Fibroblast of lung (primary cell): ENCODE measurements at regions not wholly inside any gene's neighbourhood (a gene's known extent, or its start where the extent isn't known, plus 50 kb on each side); places are given as distances from the start of the nearest gene placed in this dataset.

ENCODE experiments used
- EZH2 ChIP-seq: IDR thresholded peaks from 2 replicates; pipeline ENCODE4 v1.5.1; 2012; ENCODE audit warnings: low read length, control low read depth, mild to moderate bottlenecking; ENCODE audit errors: missing control alignments
- TF ChIP-seq, protein P1 (sequence below), 2 donors: IDR thresholded peaks in 1 of 2; conservative IDR thresholded peaks in 1 of 2; 1 replicate in 1 of 2; 2 replicates in 1 of 2; pipeline ENCODE4 v1.5.1; 2011 to 2012; ENCODE audit warnings: low read length in 2 of 2, control low read depth in 1 of 2, inconsistent platforms in 1 of 2, low read depth in 1 of 2, mild to moderate bottlenecking in 1 of 2

DNA sequence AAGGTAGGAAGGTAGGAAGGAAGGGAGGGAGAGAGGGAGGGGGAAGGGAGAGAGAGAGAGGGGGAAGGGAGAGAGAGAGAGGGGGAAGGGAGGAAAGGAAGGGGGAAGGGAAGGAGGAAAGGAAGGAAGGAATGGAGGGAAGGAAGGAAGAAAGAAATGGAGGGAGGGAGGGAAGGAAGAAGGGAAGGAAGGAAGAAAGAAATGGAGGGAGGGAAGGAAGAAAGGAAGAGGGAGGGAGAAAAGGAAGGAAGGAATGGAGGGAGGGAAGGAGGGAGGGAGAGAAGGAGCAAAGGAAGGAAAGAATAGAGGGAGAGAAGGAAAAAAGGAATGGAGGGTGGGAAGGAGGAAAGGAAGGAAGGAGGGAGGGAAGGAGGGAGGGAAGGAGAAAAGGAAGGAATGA is 176.4 kb upstream of the PTER start:
- TF ChIP-seq, protein P1, sequence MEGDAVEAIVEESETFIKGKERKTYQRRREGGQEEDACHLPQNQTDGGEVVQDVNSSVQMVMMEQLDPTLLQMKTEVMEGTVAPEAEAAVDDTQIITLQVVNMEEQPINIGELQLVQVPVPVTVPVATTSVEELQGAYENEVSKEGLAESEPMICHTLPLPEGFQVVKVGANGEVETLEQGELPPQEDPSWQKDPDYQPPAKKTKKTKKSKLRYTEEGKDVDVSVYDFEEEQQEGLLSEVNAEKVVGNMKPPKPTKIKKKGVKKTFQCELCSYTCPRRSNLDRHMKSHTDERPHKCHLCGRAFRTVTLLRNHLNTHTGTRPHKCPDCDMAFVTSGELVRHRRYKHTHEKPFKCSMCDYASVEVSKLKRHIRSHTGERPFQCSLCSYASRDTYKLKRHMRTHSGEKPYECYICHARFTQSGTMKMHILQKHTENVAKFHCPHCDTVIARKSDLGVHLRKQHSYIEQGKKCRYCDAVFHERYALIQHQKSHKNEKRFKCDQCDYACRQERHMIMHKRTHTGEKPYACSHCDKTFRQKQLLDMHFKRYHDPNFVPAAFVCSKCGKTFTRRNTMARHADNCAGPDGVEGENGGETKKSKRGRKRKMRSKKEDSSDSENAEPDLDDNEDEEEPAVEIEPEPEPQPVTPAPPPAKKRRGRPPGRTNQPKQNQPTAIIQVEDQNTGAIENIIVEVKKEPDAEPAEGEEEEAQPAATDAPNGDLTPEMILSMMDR (conservative IDR thresholded peaks at IDR 0.05 in 1 of 2, IDR thresholded peaks at IDR 0.05 in 1 of 2; ENCODE audit: low read depth in 1 of 2, low read length in 2 of 2): no peak
- TF ChIP-seq EZH2: no peak
